H9 (cell line): ENCODE measurements at regions not wholly inside any gene's neighbourhood (a gene's known extent, or its start where the extent isn't known, plus 50 kb on each side); places are given as distances from the start of the nearest gene placed in this dataset.

ENCODE experiments used
- DNase-seq: peaks from one replicate; pipeline ENCODE4 v3.0.0-alpha.2; 2017
- H2AFZ ChIP-seq: one replicate; pipeline ENCODE4 v1.6.1; 2013; ENCODE audit warnings: mild to moderate bottlenecking, low read length, control low read depth, moderate library complexity
- H2AK5ac ChIP-seq: 2 replicates; pipeline ENCODE4 v1.6.1; 2013; ENCODE audit warnings: low read length, control low read depth, mixed read lengths; ENCODE audit not compliant: insufficient read length
- H2BK120ac ChIP-seq: one replicate; pipeline ENCODE4 v1.6.1; 2013; ENCODE audit warnings: low read depth, mild to moderate bottlenecking, low read length, control low read depth, inconsistent platforms; ENCODE audit not compliant: poor library complexity, severe bottlenecking
- H2BK12ac ChIP-seq: 2 replicates; pipeline ENCODE4 v1.6.1; 2013; ENCODE audit warnings: low read length, control low read depth, mixed read lengths, low read depth; ENCODE audit not compliant: insufficient read length
- H2BK15ac ChIP-seq: 2 replicates; pipeline ENCODE4 v1.6.1; 2013; ENCODE audit warnings: low read depth, low read length, control low read depth
- H2BK20ac ChIP-seq: one replicate; pipeline ENCODE4 v1.6.1; 2013; ENCODE audit warnings: low read depth, mild to moderate bottlenecking, low read length, control low read depth, inconsistent platforms; ENCODE audit not compliant: poor library complexity, severe bottlenecking
- H2BK5ac ChIP-seq: 2 replicates; pipeline ENCODE4 v1.6.1; 2013; ENCODE audit warnings: low read length, control low read depth, mixed read lengths; ENCODE audit not compliant: insufficient read length
- H3K14ac ChIP-seq: 2 replicates; pipeline ENCODE4 v1.6.1; 2013; ENCODE audit warnings: low read length, control low read depth; ENCODE audit not compliant: insufficient read depth
- H3K18ac ChIP-seq: 2 replicates; pipeline ENCODE4 v1.6.1; 2013; ENCODE audit warnings: low read depth, mild to moderate bottlenecking, mixed read lengths, low read length, control low read depth; ENCODE audit not compliant: insufficient read length
- H3K23ac ChIP-seq: 2 replicates; pipeline ENCODE4 v1.6.1; 2013; ENCODE audit warnings: low read length, control low read depth, mixed read lengths, low read depth; ENCODE audit not compliant: insufficient read length
- H3K23me2 ChIP-seq: 2 replicates; pipeline ENCODE4 v1.6.1; 2013; ENCODE audit warnings: low read depth, mild to moderate bottlenecking, mixed read lengths, low read length, control low read depth; ENCODE audit not compliant: insufficient read length, poor library complexity, severe bottlenecking
- H3K27ac ChIP-seq: 2 replicates; pipeline ENCODE4 v1.5.1; 2013; ENCODE audit warnings: low read length, control low read depth, mixed read lengths, low read depth; ENCODE audit not compliant: insufficient read length
- H3K27me3 ChIP-seq: 2 replicates; pipeline ENCODE4 v1.6.1; 2013; ENCODE audit warnings: low read length, control low read depth, inconsistent platforms; ENCODE audit not compliant: insufficient read depth
- H3K4ac ChIP-seq: 2 replicates; pipeline ENCODE4 v1.6.1; 2013; ENCODE audit warnings: low read depth, mild to moderate bottlenecking, control low read depth, inconsistent platforms, low read length, moderate library complexity
- H3K4me1 ChIP-seq: 2 replicates; pipeline ENCODE4 v1.6.1; 2013; ENCODE audit warnings: low read length, control low read depth, inconsistent platforms; ENCODE audit not compliant: insufficient read depth
- H3K4me2 ChIP-seq: 2 replicates; pipeline ENCODE4 v1.6.1; 2013; ENCODE audit warnings: low read length, control low read depth, mixed read lengths; ENCODE audit not compliant: insufficient read length, insufficient read depth
- H3K56ac ChIP-seq: 2 replicates; pipeline ENCODE4 v1.6.1; 2013; ENCODE audit warnings: low read depth, mild to moderate bottlenecking, mixed read lengths, low read length, control low read depth; ENCODE audit not compliant: insufficient read length
- H3K79me1 ChIP-seq: 2 replicates; pipeline ENCODE4 v1.6.1; 2013; ENCODE audit warnings: low read depth, mild to moderate bottlenecking, moderate library complexity, low read length, control low read depth, inconsistent platforms; ENCODE audit not compliant: insufficient read depth, poor library complexity, severe bottlenecking
- H3K79me2 ChIP-seq: 2 replicates; pipeline ENCODE4 v1.6.1; 2013; ENCODE audit warnings: low read length, control low read depth, inconsistent platforms; ENCODE audit not compliant: insufficient read depth
- H3K9ac ChIP-seq: 2 replicates; pipeline ENCODE4 v1.6.1; 2013; ENCODE audit warnings: low read length, control low read depth, mixed read lengths; ENCODE audit not compliant: insufficient read length; ENCODE audit errors: extremely low read depth
- H3K9me3 ChIP-seq: one replicate; pipeline ENCODE4 v1.6.1; 2013; ENCODE audit warnings: low read depth, low read length, inconsistent platforms; ENCODE audit not compliant: control insufficient read depth
- H3T11ph ChIP-seq: one replicate; pipeline ENCODE4 v1.6.1; 2013; ENCODE audit warnings: mild to moderate bottlenecking, low read length, control low read depth, inconsistent platforms
- H4K20me1 ChIP-seq: one replicate; pipeline ENCODE4 v1.6.1; 2013; ENCODE audit not compliant: control insufficient read depth, insufficient read length, insufficient read depth
- H4K5ac ChIP-seq: 2 replicates; pipeline ENCODE4 v1.6.1; 2013; ENCODE audit warnings: low read depth, mild to moderate bottlenecking, mixed read lengths, low read length, control low read depth; ENCODE audit not compliant: insufficient read length
- H4K8ac ChIP-seq: replicated peaks from 2 replicates; pipeline ENCODE4 v1.6.1; 2013; ENCODE audit warnings: low read length, control low read depth, mixed read lengths, low read depth; ENCODE audit not compliant: insufficient read length
- H4K91ac ChIP-seq: 2 replicates; pipeline ENCODE4 v1.6.1; 2013; ENCODE audit warnings: low read depth, mild to moderate bottlenecking, moderate library complexity, mixed read lengths, low read length, control low read depth; ENCODE audit not compliant: insufficient read length
- H3K27ac Mint-ChIP-seq, 3 experiments: 2 replicates in 2 of 3; 3 replicates in 1 of 3; pipeline ENCODE4 v1.8.0; 2020 to 2021; ENCODE audit warnings: mixed read lengths in 3 of 3, mild to moderate bottlenecking in 1 of 3, moderate library complexity in 1 of 3
- H3K27me3 Mint-ChIP-seq: 2 replicates; pipeline ENCODE4 v1.8.0; 2021; ENCODE audit warnings: low read depth, mild to moderate bottlenecking, moderate library complexity, mixed read lengths
- H3K36me3 Mint-ChIP-seq, 3 experiments: 2 replicates in 2 of 3; 3 replicates in 1 of 3; pipeline ENCODE4 v1.8.0; 2020 to 2021; ENCODE audit warnings: low read depth in 3 of 3, mixed read lengths in 3 of 3; ENCODE audit not compliant: insufficient read depth in 1 of 3
- H3K4me1 Mint-ChIP-seq, 2 experiments: 2 replicates each; pipeline ENCODE4 v1.8.0; 2020; ENCODE audit warnings: mixed read lengths in 2 of 2
- H3K4me3 Mint-ChIP-seq, 2 experiments: 2 replicates in 1 of 2; 3 replicates in 1 of 2; pipeline ENCODE4 v1.8.0; 2020 to 2021; ENCODE audit warnings: mild to moderate bottlenecking in 2 of 2, mixed read lengths in 2 of 2, moderate library complexity in 1 of 2
- H3K9me3 Mint-ChIP-seq, 2 experiments: 2 replicates in 1 of 2; 3 replicates in 1 of 2; pipeline ENCODE4 v1.8.0; 2020; ENCODE audit warnings: mild to moderate bottlenecking in 2 of 2, mixed read lengths in 2 of 2, moderate library complexity in 1 of 2
- WGBS: extraction: QIAGEN DNeasy Blood & Tissue Kit; methylation state at CpG from one replicate; pipeline ENCODE4 v1.1.7; 2013; ENCODE audit warnings: missing lambda C conversion rate, low lambda C conversion rate, mixed read lengths; ENCODE audit not compliant: insufficient read length; ENCODE audit errors: extremely low coverage; 5-methylcytosine and 5-hydroxymethylcytosine counted together
- TF ChIP-seq, protein P1 (sequence below): fragments of 200-600 bp; sonication (generic); conservative IDR thresholded peaks from 3 replicates; pipeline ENCODE4 v1.8.0; 2021; ENCODE audit warnings: antibody characterized with exemption, mild to moderate bottlenecking

DNA sequence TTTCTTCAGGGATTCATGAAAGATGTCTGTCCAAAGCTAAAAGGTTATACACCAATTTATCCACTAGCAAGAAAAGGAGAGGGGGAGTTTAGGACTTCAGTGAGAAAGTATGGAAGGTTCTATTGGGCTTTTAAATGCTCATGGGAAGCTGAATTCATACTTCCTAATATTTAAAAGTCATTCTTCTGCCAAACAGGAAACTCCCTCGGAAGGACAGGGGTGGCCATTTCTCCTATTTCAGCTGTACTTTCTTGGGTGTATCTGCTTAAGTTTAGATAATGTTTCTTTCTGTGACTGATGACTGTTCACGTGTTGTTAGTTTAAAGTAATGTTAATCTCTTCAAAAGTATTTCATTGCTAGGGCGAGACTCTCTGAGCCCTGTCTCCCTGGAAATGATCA lies 80.5 kb upstream of the IFNGR1 start:
- no peak for DNase-seq
- H3K9me3 ChIP-seq = no peaks in the 10 kb centered on the region
- no peak overlapping the region for H3K23ac ChIP-seq
- Mint-ChIP-seq H3K27ac (no peak overlapping the region), H3K36me3 (peaks cover 0 to 14% (median 0%) of the 10 kb centered on the region in 3 experiments; a peak in 4 of 7 replicates), H3K4me3 (no peak overlapping the region), H3K27me3 (peaks cover 10% of the 10 kb centered on the region), H3K9me3 (peaks cover 2 to 5% of the 10 kb centered on the region in 2 experiments; a peak in 4 of 5 replicates), H3K4me1 (peaks cover 51 to 58% of the 10 kb centered on the region in 2 experiments)
- no peak overlapping the region for H3K4me2 ChIP-seq
- no peak overlapping the region for H4K8ac ChIP-seq
- no peaks in the 10 kb centered on the region for H3K23me2 ChIP-seq
- no peak overlapping the region for H2BK20ac ChIP-seq
- H2BK12ac ChIP-seq = no peak overlapping the region
- H2BK15ac ChIP-seq = no peak overlapping the region
- WGBS = no CpG with 5 or more reads among the region's 3 CpGs
- no peak overlapping the region for H3K18ac ChIP-seq
- H3K4me1 ChIP-seq = peaks cover 9% of the 10 kb centered on the region
- no peak overlapping the region for H2BK120ac ChIP-seq
- no peaks in the 10 kb centered on the region for H3K27me3 ChIP-seq
- no peak overlapping the region for H3K56ac ChIP-seq
- no peak overlapping the region for H3K27ac ChIP-seq
- H2AK5ac ChIP-seq = no peak overlapping the region
- H4K5ac ChIP-seq = no peak overlapping the region
- no peaks in the 10 kb centered on the region for H3K79me1 ChIP-seq
- no peaks in the 10 kb centered on the region for H3K79me2 ChIP-seq
- no peak overlapping the region for H2BK5ac ChIP-seq
- no peaks in the 10 kb centered on the region for H4K20me1 ChIP-seq
- no peak overlapping the region for H3K14ac ChIP-seq
- no peak overlapping the region for H3K4ac ChIP-seq
- no peak overlapping the region for H3T11ph ChIP-seq
- TF ChIP-seq, protein P1, sequence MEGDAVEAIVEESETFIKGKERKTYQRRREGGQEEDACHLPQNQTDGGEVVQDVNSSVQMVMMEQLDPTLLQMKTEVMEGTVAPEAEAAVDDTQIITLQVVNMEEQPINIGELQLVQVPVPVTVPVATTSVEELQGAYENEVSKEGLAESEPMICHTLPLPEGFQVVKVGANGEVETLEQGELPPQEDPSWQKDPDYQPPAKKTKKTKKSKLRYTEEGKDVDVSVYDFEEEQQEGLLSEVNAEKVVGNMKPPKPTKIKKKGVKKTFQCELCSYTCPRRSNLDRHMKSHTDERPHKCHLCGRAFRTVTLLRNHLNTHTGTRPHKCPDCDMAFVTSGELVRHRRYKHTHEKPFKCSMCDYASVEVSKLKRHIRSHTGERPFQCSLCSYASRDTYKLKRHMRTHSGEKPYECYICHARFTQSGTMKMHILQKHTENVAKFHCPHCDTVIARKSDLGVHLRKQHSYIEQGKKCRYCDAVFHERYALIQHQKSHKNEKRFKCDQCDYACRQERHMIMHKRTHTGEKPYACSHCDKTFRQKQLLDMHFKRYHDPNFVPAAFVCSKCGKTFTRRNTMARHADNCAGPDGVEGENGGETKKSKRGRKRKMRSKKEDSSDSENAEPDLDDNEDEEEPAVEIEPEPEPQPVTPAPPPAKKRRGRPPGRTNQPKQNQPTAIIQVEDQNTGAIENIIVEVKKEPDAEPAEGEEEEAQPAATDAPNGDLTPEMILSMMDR = no peak
- H4K91ac ChIP-seq = no peak overlapping the region
- no peak overlapping the region for H2AFZ ChIP-seq
- no peak overlapping the region for H3K9ac ChIP-seq
